ENCODE measurements at regions not wholly inside any gene's neighbourhood (a gene's known extent, or its start where the extent isn't known, plus 50 kb on each side); places are given as distances from the start of the nearest gene placed in this dataset.

DNA sequence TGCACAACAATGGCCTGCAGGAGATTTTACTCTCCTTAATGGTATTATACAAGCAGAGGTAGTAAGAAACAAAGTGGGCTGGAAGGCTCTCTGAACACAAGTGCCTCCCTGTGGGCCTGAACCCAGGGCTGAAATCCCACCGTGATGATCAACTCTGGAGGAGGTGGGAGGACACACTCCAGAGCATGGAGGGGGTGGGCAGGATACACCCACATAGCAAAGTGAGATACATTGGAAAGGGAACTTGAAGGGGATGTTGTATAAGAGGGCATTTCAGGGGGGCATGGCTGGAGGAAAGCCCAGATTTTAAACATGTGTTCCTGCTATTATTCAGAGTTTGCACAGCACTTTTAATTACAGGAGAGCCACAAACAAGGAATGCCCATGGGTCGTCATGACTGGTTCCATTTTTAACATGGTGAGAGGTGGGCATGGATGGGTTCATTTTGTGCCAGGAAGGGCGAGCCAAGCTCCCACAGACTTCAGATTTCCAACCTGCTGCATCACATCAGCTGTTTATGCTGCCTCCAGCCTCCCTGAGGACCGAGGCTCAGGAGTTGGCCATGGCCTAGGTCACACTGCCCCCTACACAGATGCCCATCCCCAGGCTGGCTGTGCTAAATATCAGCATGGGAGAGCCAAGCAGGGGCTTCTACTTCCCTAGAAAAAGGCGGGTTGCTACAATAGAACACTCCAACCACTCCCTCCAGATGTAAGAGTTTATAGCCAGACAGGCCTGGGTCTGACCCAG lies 416.2 kb upstream of the ID2 start:
- TF ChIP-seq EZH2 (IDR thresholded peaks at IDR 0.05; ENCODE audit: borderline replicate concordance, insufficient read depth, low read length, poor library complexity, severe bottlenecking) (no peak), MXI1 (conservative IDR thresholded peaks at IDR 0.05; ENCODE audit: poor library complexity, severe bottlenecking) (no peak), POLR2AphosphoS5 (IDR thresholded peaks at IDR 0.05) (no peak)
- TF ChIP-seq, protein P1, sequence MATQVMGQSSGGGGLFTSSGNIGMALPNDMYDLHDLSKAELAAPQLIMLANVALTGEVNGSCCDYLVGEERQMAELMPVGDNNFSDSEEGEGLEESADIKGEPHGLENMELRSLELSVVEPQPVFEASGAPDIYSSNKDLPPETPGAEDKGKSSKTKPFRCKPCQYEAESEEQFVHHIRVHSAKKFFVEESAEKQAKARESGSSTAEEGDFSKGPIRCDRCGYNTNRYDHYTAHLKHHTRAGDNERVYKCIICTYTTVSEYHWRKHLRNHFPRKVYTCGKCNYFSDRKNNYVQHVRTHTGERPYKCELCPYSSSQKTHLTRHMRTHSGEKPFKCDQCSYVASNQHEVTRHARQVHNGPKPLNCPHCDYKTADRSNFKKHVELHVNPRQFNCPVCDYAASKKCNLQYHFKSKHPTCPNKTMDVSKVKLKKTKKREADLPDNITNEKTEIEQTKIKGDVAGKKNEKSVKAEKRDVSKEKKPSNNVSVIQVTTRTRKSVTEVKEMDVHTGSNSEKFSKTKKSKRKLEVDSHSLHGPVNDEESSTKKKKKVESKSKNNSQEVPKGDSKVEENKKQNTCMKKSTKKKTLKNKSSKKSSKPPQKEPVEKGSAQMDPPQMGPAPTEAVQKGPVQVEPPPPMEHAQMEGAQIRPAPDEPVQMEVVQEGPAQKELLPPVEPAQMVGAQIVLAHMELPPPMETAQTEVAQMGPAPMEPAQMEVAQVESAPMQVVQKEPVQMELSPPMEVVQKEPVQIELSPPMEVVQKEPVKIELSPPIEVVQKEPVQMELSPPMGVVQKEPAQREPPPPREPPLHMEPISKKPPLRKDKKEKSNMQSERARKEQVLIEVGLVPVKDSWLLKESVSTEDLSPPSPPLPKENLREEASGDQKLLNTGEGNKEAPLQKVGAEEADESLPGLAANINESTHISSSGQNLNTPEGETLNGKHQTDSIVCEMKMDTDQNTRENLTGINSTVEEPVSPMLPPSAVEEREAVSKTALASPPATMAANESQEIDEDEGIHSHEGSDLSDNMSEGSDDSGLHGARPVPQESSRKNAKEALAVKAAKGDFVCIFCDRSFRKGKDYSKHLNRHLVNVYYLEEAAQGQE (IDR thresholded peaks at IDR 0.05; ENCODE audit: borderline replicate concordance) = no peak

Data from neural cell (in vitro differentiated cells).